ENCODE measurements at regions not wholly inside any gene's neighbourhood (a gene's known extent, or its start where the extent isn't known, plus 50 kb on each side); places are given as distances from the start of the nearest gene placed in this dataset.
"Not testable (repeated sequence)": the region's sequence is repeated elsewhere in the genome, so short reads cannot be mapped to it uniquely, and the experiment has no call there.

- no peak overlapping the region for H3K9ac ChIP-seq (ENCODE audit: low read length)
- no peaks in the 10 kb centered on the region for H3K9me3 ChIP-seq (ENCODE audit: low read length)
Observed at GRCh38 chr19:27986299-27986698, 1226.7 kb downstream of the UQCRFS1 start.

GRCh38 chr19:27975419-27976005 lies 1237.4 kb downstream of the UQCRFS1 start:
- Histone ChIP-seq H3K9me3 (ENCODE audit: low read length) (no peaks in the 10 kb centered on the region), H3K4me1 (ENCODE audit: insufficient read depth, low read length) (no peaks in the 10 kb centered on the region), H3K36me3 (ENCODE audit: insufficient read depth, low read length) (no peaks in the 10 kb centered on the region), H3K9ac (ENCODE audit: low read length) (no peak overlapping the region), H3K4me3 (ENCODE audit: low read depth in 1 of 2, low read length in 2 of 2) (no peak overlapping the region), H3K27ac (ENCODE audit: low read depth, low read length) (no peak overlapping the region), H3K27me3 (ENCODE audit: control insufficient read depth in 1 of 2, insufficient read depth in 2 of 2, low read length in 2 of 2) (no peaks in the 10 kb centered on the region)

More at GRCh38 chr19:27986299-27986698, 1226.7 kb downstream of the UQCRFS1 start:
- H3K27me3 ChIP-seq (ENCODE audit: control insufficient read depth in 1 of 2, insufficient read depth in 2 of 2, low read length in 2 of 2) = no peaks in the 10 kb centered on the region
- H3K36me3 ChIP-seq (ENCODE audit: insufficient read depth, low read length) = no peaks in the 10 kb centered on the region
- no peaks in the 10 kb centered on the region for H3K4me1 ChIP-seq (ENCODE audit: insufficient read depth, low read length)
- H3K27ac ChIP-seq (ENCODE audit: low read depth, low read length) = no peak overlapping the region
- H3K4me3 ChIP-seq (ENCODE audit: low read depth in 1 of 2, low read length in 2 of 2) = no peak overlapping the region

- Histone ChIP-seq H3K36me3 (ENCODE audit: insufficient read depth, low read length) (no peaks in the 10 kb centered on the region), H3K27me3 (ENCODE audit: control insufficient read depth in 1 of 2, insufficient read depth in 2 of 2, low read length in 2 of 2) (no peaks in the 10 kb centered on the region), H3K4me1 (ENCODE audit: insufficient read depth, low read length) (no peaks in the 10 kb centered on the region), H3K4me3 (ENCODE audit: low read depth in 1 of 2, low read length in 2 of 2) (no peak overlapping the region), H3K9ac (ENCODE audit: low read length) (no peak overlapping the region), H3K9me3 (ENCODE audit: low read length) (no peaks in the 10 kb centered on the region), H3K27ac (ENCODE audit: low read depth, low read length) (no peak overlapping the region)
Observed at GRCh38 chr19:27974082-27974513, 1238.9 kb downstream of the UQCRFS1 start.

GRCh38 chr19:27972291-27973040 lies 1240.5 kb downstream of the UQCRFS1 start:
- Histone ChIP-seq H3K4me1 (ENCODE audit: insufficient read depth, low read length) (no peaks in the 10 kb centered on the region), H3K9me3 (ENCODE audit: low read length) (no peaks in the 10 kb centered on the region), H3K36me3 (ENCODE audit: insufficient read depth, low read length) (no peaks in the 10 kb centered on the region), H3K27me3 (ENCODE audit: control insufficient read depth in 1 of 2, insufficient read depth in 2 of 2, low read length in 2 of 2) (no peaks in the 10 kb centered on the region), H3K9ac (ENCODE audit: low read length) (no peak overlapping the region), H3K4me3 (ENCODE audit: low read depth in 1 of 2, low read length in 2 of 2) (no peak overlapping the region), H3K27ac (ENCODE audit: low read depth, low read length) (no peak overlapping the region)

GRCh38 chr19:27971869-27972268 lies 1241.1 kb downstream of the UQCRFS1 start:
- Histone ChIP-seq H3K4me3 (ENCODE audit: low read depth in 1 of 2, low read length in 2 of 2) (no peak overlapping the region), H3K27me3 (ENCODE audit: control insufficient read depth in 1 of 2, insufficient read depth in 2 of 2, low read length in 2 of 2) (no peaks in the 10 kb centered on the region), H3K9ac (ENCODE audit: low read length) (no peak overlapping the region), H3K4me1 (ENCODE audit: insufficient read depth, low read length) (no peaks in the 10 kb centered on the region), H3K9me3 (ENCODE audit: low read length) (no peaks in the 10 kb centered on the region), H3K36me3 (ENCODE audit: insufficient read depth, low read length) (no peaks in the 10 kb centered on the region), H3K27ac (ENCODE audit: low read depth, low read length) (no peak overlapping the region)

GRCh38 chr19:27971071-27971470 lies 1241.9 kb downstream of the UQCRFS1 start:
- Histone ChIP-seq H3K4me1 (ENCODE audit: insufficient read depth, low read length) (no peaks in the 10 kb centered on the region), H3K9me3 (ENCODE audit: low read length) (no peaks in the 10 kb centered on the region), H3K27me3 (ENCODE audit: control insufficient read depth in 1 of 2, insufficient read depth in 2 of 2, low read length in 2 of 2) (no peaks in the 10 kb centered on the region), H3K36me3 (ENCODE audit: insufficient read depth, low read length) (no peaks in the 10 kb centered on the region), H3K4me3 (ENCODE audit: low read depth in 1 of 2, low read length in 2 of 2) (no peak overlapping the region), H3K9ac (ENCODE audit: low read length) (no peak overlapping the region), H3K27ac (ENCODE audit: low read depth, low read length) (no peak overlapping the region)

GRCh38 chr19:27966390-27966816 lies 1246.5 kb downstream of the UQCRFS1 start:
- Histone ChIP-seq H3K9me3 (ENCODE audit: low read length) (no peaks in the 10 kb centered on the region), H3K27ac (ENCODE audit: low read depth, low read length) (no peak overlapping the region), H3K36me3 (ENCODE audit: insufficient read depth, low read length) (no peaks in the 10 kb centered on the region), H3K9ac (ENCODE audit: low read length) (no peak overlapping the region), H3K27me3 (ENCODE audit: control insufficient read depth in 1 of 2, insufficient read depth in 2 of 2, low read length in 2 of 2) (no peaks in the 10 kb centered on the region), H3K4me1 (ENCODE audit: insufficient read depth, low read length) (no peaks in the 10 kb centered on the region), H3K4me3 (ENCODE audit: low read depth in 1 of 2, low read length in 2 of 2) (no peak overlapping the region)

GRCh38 chr19:27964185-27964584 lies 1248.8 kb downstream of the UQCRFS1 start:
- no peaks in the 10 kb centered on the region for H3K9me3 ChIP-seq (ENCODE audit: low read length)
- H3K27me3 ChIP-seq (ENCODE audit: control insufficient read depth in 1 of 2, insufficient read depth in 2 of 2, low read length in 2 of 2) = no peaks in the 10 kb centered on the region
- no peak overlapping the region for H3K4me3 ChIP-seq (ENCODE audit: low read depth in 1 of 2, low read length in 2 of 2)
- no peaks in the 10 kb centered on the region for H3K4me1 ChIP-seq (ENCODE audit: insufficient read depth, low read length)
- no peak overlapping the region for H3K27ac ChIP-seq (ENCODE audit: low read depth, low read length)
- no peak overlapping the region for H3K9ac ChIP-seq (ENCODE audit: low read length)
- no peaks in the 10 kb centered on the region for H3K36me3 ChIP-seq (ENCODE audit: insufficient read depth, low read length)

GRCh38 chr19:27962264-27962663 lies 1250.7 kb downstream of the UQCRFS1 start:
- H3K36me3 ChIP-seq (ENCODE audit: insufficient read depth, low read length) = no peaks in the 10 kb centered on the region
- no peaks in the 10 kb centered on the region for H3K27me3 ChIP-seq (ENCODE audit: control insufficient read depth in 1 of 2, insufficient read depth in 2 of 2, low read length in 2 of 2)
- no peaks in the 10 kb centered on the region for H3K4me1 ChIP-seq (ENCODE audit: insufficient read depth, low read length)
- no peak overlapping the region for H3K27ac ChIP-seq (ENCODE audit: low read depth, low read length)
- no peaks in the 10 kb centered on the region for H3K9me3 ChIP-seq (ENCODE audit: low read length)
- no peak overlapping the region for H3K4me3 ChIP-seq (ENCODE audit: low read depth in 1 of 2, low read length in 2 of 2)
- H3K9ac ChIP-seq (ENCODE audit: low read length) = no peak overlapping the region

GRCh38 chr19:27955485-27956480 lies 1257.2 kb downstream of the UQCRFS1 start:
- Histone ChIP-seq H3K27ac (ENCODE audit: low read depth, low read length) (no peak overlapping the region), H3K36me3 (ENCODE audit: insufficient read depth, low read length) (no peaks in the 10 kb centered on the region), H3K9ac (ENCODE audit: low read length) (no peak overlapping the region), H3K4me3 (ENCODE audit: low read depth in 1 of 2, low read length in 2 of 2) (no peak overlapping the region), H3K27me3 (ENCODE audit: control insufficient read depth in 1 of 2, insufficient read depth in 2 of 2, low read length in 2 of 2) (no peaks in the 10 kb centered on the region), H3K9me3 (ENCODE audit: low read length) (no peaks in the 10 kb centered on the region), H3K4me1 (ENCODE audit: insufficient read depth, low read length) (no peaks in the 10 kb centered on the region)

GRCh38 chr19:27942607-27943006 lies 1270.3 kb downstream of the UQCRFS1 start:
- H3K4me3 ChIP-seq (ENCODE audit: low read depth in 1 of 2, low read length in 2 of 2); H3K27me3 ChIP-seq (ENCODE audit: control insufficient read depth in 1 of 2, insufficient read depth in 2 of 2, low read length in 2 of 2); H3K4me1 ChIP-seq (ENCODE audit: insufficient read depth, low read length); H3K9me3 ChIP-seq (ENCODE audit: low read length); H3K9ac ChIP-seq (ENCODE audit: low read length); H3K27ac ChIP-seq (ENCODE audit: low read depth, low read length); H3K36me3 ChIP-seq (ENCODE audit: insufficient read depth, low read length): not testable (repeated sequence)
